C4-2B (cell line): ENCODE measurements at regions not wholly inside any gene's neighbourhood (a gene's known extent, or its start where the extent isn't known, plus 50 kb on each side); places are given as distances from the start of the nearest gene placed in this dataset.
"Not testable (repeated sequence)": the region's sequence is repeated elsewhere in the genome, so short reads cannot be mapped to it uniquely, and the experiment has no call there.

Experiments used
- H3K27ac ChIP-seq: fragments of 450-650 bp; 2 replicates; pipeline ENCODE4 v1.5.1; 2017
- ZFX ChIP-seq: fragments of 450-650 bp; IDR thresholded peaks from 2 replicates; pipeline ENCODE4 v1.6.1; 2017
- TF ChIP-seq, protein P1 (sequence below): fragments of 450-650 bp; conservative IDR thresholded peaks from 2 replicates; pipeline ENCODE4 v1.5.1; 2017; ENCODE audit warnings: mild to moderate bottlenecking

DNA sequence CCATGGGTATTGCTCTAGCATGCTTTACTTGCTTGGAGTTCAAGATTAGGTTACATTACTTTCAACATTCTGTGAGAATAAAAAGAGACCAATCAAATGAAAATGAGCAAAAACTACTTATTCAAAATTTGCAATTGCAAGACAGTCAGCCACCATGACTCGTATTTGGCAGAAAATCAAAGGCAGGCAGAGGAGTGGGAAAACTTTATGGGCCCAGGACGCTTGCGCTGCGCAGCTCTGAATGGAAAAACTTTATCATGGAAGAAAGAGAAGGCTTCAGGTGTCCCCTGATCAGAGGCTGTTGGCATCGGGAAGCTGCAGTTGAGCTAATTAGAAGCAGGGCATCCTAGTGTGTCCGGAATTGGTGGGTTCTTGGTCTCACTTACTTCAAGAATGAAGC, 250.6 kb downstream of the USP46 start:
- no peak for TF ChIP-seq ZFX
- no peak overlapping the region for H3K27ac ChIP-seq

GRCh38 chr4:52409766-52410165, 249.3 kb downstream of the USP46 start:
- H3K27ac ChIP-seq: not testable (repeated sequence)

GRCh38 chr4:52410971-52411370, 248.1 kb downstream of the USP46 start:
- H3K27ac ChIP-seq: no peak overlapping the region
- no peak for TF ChIP-seq ZFX
- TF ChIP-seq, protein P1, sequence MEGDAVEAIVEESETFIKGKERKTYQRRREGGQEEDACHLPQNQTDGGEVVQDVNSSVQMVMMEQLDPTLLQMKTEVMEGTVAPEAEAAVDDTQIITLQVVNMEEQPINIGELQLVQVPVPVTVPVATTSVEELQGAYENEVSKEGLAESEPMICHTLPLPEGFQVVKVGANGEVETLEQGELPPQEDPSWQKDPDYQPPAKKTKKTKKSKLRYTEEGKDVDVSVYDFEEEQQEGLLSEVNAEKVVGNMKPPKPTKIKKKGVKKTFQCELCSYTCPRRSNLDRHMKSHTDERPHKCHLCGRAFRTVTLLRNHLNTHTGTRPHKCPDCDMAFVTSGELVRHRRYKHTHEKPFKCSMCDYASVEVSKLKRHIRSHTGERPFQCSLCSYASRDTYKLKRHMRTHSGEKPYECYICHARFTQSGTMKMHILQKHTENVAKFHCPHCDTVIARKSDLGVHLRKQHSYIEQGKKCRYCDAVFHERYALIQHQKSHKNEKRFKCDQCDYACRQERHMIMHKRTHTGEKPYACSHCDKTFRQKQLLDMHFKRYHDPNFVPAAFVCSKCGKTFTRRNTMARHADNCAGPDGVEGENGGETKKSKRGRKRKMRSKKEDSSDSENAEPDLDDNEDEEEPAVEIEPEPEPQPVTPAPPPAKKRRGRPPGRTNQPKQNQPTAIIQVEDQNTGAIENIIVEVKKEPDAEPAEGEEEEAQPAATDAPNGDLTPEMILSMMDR: no peak

DNA sequence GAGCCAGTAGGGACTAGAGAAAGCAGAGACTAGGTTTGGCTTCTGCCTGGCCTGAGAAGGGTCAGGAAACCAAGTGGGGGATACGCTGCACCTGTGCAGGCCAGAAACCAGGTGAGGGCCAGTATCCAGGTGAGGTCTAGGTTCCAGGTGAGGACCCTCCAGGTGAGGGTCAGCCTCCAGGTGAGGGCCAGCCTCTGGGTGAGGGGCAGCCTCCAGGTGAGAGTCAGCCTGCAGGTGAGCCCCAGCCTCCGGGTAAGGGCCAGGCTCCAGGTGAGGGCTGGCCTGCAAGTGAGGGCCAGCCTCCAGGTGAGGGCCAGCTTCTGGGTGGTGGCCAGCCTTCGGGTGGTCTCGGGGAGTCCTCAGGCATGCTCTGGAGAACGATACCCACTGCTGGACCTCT, 238.8 kb downstream of the USP46 start:
- no peak overlapping the region for H3K27ac ChIP-seq
- TF ChIP-seq, protein P1: no peak
- no peak for TF ChIP-seq ZFX

DNA sequence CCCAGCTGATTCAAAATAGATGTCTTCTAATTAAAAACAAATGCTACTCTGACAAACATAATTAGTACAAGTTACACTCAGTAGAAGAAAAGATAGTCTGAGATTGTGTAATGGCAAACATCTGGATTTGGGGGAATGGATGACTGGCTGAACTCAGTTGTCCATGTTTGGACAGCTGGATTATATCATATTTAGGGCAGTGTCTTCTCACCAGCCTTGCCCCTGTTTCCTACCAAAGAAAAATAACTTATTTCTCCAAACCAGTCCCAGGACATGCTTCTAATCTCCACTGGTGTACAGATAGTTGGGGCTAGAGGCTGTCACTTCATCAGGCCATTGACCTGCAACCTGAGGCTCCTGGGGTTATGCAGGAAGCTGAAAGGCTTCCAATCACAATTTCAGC, 237.3 kb downstream of the USP46 start:
- H3K27ac ChIP-seq: no peak overlapping the region
- TF ChIP-seq, protein P1: no peak
- no peak for TF ChIP-seq ZFX

DNA sequence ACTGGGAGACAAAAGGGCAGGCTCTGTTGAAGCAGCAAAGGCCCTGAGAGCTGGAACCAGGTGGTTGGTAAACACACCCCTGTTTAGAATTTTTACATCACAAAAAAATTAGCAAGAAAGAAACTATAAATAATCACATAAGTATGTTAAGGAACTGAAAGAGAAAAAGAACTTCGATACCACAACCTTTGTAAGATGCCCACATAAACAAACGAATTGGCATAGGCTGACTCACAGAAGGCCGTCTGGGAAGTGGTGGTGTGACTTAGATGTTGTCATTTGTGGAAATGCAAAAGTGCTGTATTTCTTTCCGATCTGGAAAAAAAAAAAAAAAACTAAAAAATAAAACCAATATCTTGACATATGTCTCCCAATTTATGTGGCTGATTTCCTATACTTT, 235.1 kb downstream of the USP46 start:
- TF ChIP-seq, protein P1: no peak
- no peak for TF ChIP-seq ZFX
- H3K27ac ChIP-seq: no peak overlapping the region

DNA sequence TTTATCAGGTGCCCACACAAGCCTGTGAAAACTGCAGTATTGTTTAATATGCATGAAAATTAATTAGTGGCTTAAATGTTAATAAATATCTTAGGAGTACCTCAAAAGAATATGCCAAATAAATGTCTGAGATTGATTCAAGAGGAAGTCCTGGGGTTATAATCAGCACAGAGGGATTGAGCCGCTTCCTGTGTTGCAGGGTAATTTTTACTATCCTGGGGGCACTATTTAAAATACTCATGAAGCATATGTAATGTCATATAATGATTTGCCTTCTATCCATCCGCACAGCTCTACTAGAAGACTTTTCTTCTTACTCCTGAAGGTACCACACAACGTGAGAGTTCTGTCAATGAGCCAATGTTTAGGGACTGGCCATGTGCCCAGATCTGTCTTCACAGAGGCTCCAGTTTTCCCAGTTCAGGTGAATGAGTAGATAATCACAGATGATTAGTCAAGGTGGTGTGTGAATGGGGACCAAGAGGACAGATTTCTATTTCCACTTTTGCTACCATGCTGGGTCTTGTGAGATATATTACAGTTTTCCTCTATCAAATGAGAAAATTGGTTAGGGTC, 233.3 kb downstream of the USP46 start:
- no peak overlapping the region for H3K27ac ChIP-seq
- TF ChIP-seq, protein P1: no peak
- TF ChIP-seq ZFX: no peak

GRCh38 chr4:52431410-52431809, 227.7 kb downstream of the USP46 start:
- TF ChIP-seq, protein P1: no peak
- no peak overlapping the region for H3K27ac ChIP-seq
